A673 (cell line): ENCODE measurements at regions not wholly inside any gene's neighbourhood (a gene's known extent, or its start where the extent isn't known, plus 50 kb on each side); places are given as distances from the start of the nearest gene placed in this dataset.

ENCODE experiments used
- EZH2 ChIP-seq: fragments of 200-600 bp; sonication (generic); IDR thresholded peaks from 2 replicates; pipeline ENCODE4 v1.6.1; 2017; ENCODE audit warnings: borderline replicate concordance, low read depth, mild to moderate bottlenecking, mixed read lengths, antibody characterized with exemption, low read length; ENCODE audit not compliant: poor library complexity, severe bottlenecking
- TF ChIP-seq, protein P1 (sequence below): fragments of 300-800, 200-600 bp; sonication (generic); conservative IDR thresholded peaks from 2 replicates; pipeline ENCODE4 v1.5.1; 2017; ENCODE audit warnings: low read depth, mild to moderate bottlenecking, antibody characterized with exemption, low read length, moderate library complexity, mixed read lengths

DNA sequence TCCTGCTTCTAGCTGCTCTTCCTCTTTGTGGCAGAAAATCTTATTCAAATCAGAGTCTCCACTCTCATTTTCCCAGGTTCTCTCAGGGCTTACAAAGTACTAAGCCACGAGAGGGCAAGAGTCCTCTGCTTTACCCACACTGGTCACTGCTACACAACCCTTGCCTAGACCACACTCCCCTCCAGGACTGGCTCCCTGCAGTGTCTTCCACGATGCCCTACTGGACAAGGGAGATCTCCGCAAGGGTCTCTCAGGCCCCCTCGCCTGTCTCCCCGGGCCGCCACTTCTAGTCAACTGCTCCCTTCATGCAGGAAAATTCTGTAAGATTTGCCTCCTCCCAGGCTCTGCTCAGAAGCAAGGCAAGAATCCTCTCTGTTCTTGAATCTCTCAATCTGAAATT, 319.6 kb downstream of the RRAGC start:
- TF ChIP-seq, protein P1, sequence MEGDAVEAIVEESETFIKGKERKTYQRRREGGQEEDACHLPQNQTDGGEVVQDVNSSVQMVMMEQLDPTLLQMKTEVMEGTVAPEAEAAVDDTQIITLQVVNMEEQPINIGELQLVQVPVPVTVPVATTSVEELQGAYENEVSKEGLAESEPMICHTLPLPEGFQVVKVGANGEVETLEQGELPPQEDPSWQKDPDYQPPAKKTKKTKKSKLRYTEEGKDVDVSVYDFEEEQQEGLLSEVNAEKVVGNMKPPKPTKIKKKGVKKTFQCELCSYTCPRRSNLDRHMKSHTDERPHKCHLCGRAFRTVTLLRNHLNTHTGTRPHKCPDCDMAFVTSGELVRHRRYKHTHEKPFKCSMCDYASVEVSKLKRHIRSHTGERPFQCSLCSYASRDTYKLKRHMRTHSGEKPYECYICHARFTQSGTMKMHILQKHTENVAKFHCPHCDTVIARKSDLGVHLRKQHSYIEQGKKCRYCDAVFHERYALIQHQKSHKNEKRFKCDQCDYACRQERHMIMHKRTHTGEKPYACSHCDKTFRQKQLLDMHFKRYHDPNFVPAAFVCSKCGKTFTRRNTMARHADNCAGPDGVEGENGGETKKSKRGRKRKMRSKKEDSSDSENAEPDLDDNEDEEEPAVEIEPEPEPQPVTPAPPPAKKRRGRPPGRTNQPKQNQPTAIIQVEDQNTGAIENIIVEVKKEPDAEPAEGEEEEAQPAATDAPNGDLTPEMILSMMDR = no peak
- TF ChIP-seq EZH2 = no peak
